Stomach (tissue), 8 donors: ENCODE measurements at regions not wholly inside any gene's neighbourhood (a gene's known extent, or its start where the extent isn't known, plus 50 kb on each side); places are given as distances from the start of the nearest gene placed in this dataset.

Experiments
- DNase-seq, 2 donors: peaks; one replicate each; pipeline versions ENCODE4 v3.0.0 to v3.0.0-alpha.2; 2013 to 2019
- H3K27ac ChIP-seq, 5 donors: fragments of 200-600 bp in 4 of 5; sonication (generic) in 4 of 5; one replicate each; pipeline ENCODE4 v1.5.1; 2013 to 2019; ENCODE audit warnings: mild to moderate bottlenecking in 1 of 5, moderate library complexity in 1 of 5
- H3K27me3 ChIP-seq, 3 donors: fragments of 200-600 bp; sonication (generic); one replicate each; pipeline ENCODE4 v1.5.1; 2017 to 2019; ENCODE audit warnings: mixed run types in 1 of 3
- H3K36me3 ChIP-seq, 4 donors: fragments of 200-600 bp; sonication (generic); 1 replicate in 3 of 4; 2 replicates in 1 of 4; pipeline ENCODE4 v1.5.1; 2016 to 2019
- H3K4me1 ChIP-seq, 4 donors: fragments of 200-600 bp; sonication (generic); one replicate each; pipeline ENCODE4 v1.5.1; 2016 to 2019
- H3K4me3 ChIP-seq, 4 donors: fragments of 200-600 bp; sonication (generic) in 3 of 4; one replicate each; pipeline ENCODE4 v1.5.1; 2016 to 2019; ENCODE audit warnings: mild to moderate bottlenecking in 1 of 4
- H3K9me3 ChIP-seq, 4 donors: fragments of 200-600 bp; sonication (generic); one replicate each; pipeline ENCODE4 v1.5.1; 2016 to 2019
- EP300 ChIP-seq: sonication (generic); formaldehyde crosslinking; IDR thresholded peaks from one replicate; pipeline ENCODE4 v1.6.1; 2017; ENCODE audit warnings: antibody characterized with exemption
- POLR2A ChIP-seq, 4 donors: fragments of 450-650 bp; IDR thresholded peaks; one replicate each; pipeline ENCODE4 v1.6.1; 2016; ENCODE audit warnings: antibody characterized with exemption in 4 of 4, control low read depth in 2 of 4, mild to moderate bottlenecking in 1 of 4, moderate library complexity in 1 of 4
- POLR2AphosphoS5 ChIP-seq, 3 donors: sonication (generic); formaldehyde crosslinking; IDR thresholded peaks; one replicate each; pipeline ENCODE4 v1.6.1; 2016; ENCODE audit warnings: antibody characterized with exemption in 3 of 3
- WGBS, 5 donors: extraction: QIAGEN DNeasy Blood & Tissue Kit in 3 of 5; methylation state at CpG; one replicate each; pipeline versions ENCODE4 v1.1.5 to v1.1.7; 2013 to 2018; 5-methylcytosine and 5-hydroxymethylcytosine counted together
- intact Hi-C: fragments of 100-400 bp; cut with DNase I; formaldehyde crosslinking; loops from one replicate; pipeline ENCODE4 v1.15.1; 2023; ENCODE audit warnings: low total_unique reads
- TF ChIP-seq, protein P1 (sequence below), 7 experiments: fragments of 450-650 bp in 4 of 7; fragments of 200-600 bp in 3 of 7; sonication (generic) in 3 of 7; IDR thresholded peaks; one replicate each; pipeline ENCODE4 v1.5.1; 2016 to 2019; ENCODE audit warnings: antibody characterized with exemption in 7 of 7, control low read depth in 2 of 7, mild to moderate bottlenecking in 1 of 7
- donor health status: healthy with polysubstance abuse.
- donor health status: Bipolar disorder and iron deficiency.
- donor health status: healthy.

DNA sequence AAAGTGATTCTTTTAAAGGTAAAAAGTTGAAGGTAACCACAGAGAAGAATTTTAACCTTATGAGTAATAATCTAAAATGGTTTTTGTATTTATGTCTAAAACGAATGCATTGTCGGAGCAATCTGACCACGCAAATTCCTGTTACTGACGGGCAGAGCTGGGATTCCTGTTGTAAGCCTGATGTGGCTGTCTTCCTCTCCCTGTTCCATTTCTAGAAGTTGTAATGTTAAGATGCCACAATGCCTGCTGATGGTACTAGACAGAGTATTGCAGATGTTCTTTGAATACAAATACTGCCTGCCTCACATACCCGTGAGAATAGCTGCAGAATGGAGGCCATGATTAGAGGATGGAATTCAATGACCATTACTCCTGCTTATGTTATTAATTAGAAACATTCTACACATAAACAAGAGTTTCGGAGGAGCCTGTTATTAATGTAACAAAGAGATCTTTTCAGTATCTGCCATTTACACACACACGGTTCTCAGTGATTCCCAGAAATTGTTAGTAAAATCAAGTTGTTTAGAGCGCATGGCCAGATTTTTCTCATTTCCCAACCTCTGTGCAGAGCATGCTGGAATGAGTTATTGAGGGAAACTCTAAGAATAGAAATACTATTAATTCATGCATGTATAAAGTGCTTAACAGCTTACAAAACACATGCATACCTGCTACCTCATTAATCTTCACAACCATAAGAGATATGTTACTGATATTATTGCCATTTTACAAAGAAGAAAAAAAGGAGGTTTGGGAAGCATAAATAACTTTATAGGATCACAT is 196.8 kb downstream of the PTN start:
- Histone ChIP-seq H3K27ac (peak overlapping the region in 3 of 5 donors; percentile 1 to 40 (median 34)), H3K4me3 (no peak overlapping the region), H3K27me3 (no peaks in the 10 kb centered on the region), H3K9me3 (no peaks in the 10 kb centered on the region), H3K36me3 (no peaks in the 10 kb centered on the region), H3K4me1 (peaks cover 0 to 12% (median 0%) of the 10 kb centered on the region in 4 donors)
- TF ChIP-seq EP300, result no peak
- TF ChIP-seq POLR2A (IDR thresholded peaks at IDR 0.05), result no peak
- no peak for TF ChIP-seq POLR2AphosphoS5 (IDR thresholded peaks at IDR 0.05)
- TF ChIP-seq, protein P1, sequence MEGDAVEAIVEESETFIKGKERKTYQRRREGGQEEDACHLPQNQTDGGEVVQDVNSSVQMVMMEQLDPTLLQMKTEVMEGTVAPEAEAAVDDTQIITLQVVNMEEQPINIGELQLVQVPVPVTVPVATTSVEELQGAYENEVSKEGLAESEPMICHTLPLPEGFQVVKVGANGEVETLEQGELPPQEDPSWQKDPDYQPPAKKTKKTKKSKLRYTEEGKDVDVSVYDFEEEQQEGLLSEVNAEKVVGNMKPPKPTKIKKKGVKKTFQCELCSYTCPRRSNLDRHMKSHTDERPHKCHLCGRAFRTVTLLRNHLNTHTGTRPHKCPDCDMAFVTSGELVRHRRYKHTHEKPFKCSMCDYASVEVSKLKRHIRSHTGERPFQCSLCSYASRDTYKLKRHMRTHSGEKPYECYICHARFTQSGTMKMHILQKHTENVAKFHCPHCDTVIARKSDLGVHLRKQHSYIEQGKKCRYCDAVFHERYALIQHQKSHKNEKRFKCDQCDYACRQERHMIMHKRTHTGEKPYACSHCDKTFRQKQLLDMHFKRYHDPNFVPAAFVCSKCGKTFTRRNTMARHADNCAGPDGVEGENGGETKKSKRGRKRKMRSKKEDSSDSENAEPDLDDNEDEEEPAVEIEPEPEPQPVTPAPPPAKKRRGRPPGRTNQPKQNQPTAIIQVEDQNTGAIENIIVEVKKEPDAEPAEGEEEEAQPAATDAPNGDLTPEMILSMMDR (IDR thresholded peaks at IDR 0.05), result no peak
- intact Hi-C loops, result no loop called here
- peak in 1 of 2 donors; percentile 22 for DNase-seq
- WGBS, 5 donors, result 68 to 87% (median 79%) methylated on average over 8 of the region's 8 CpGs

DNA sequence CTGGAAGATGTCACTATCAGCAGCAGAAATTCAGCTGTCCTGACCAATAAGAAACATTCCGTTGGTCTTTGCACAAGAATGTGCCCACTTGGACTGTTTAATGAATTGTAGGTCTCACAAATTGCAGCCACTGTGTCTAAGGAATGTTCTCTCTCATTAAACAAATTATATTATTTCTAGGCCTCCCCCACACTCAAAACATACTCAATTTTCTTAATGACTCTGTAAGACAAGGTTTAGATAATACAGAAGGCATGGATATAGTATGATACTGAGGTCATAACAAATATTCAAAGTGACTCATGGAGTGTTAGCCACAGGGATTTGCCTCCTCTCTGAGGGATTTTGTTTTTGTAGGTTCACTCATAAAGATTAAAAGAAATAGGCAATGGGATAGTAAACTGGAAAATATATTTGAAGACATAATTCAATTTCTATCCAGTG is 197.5 kb downstream of the PTN start:
- 44 to 72% (median 67%) methylated on average over 1 of the region's 1 CpG for WGBS, 5 donors
- no peak for DNase-seq
- no peaks in the 10 kb centered on the region for H3K36me3 ChIP-seq
- H3K4me3 ChIP-seq, result no peak overlapping the region
- H3K27ac ChIP-seq, result peak overlapping the region in 2 of 5 donors; percentile 1 to 16
- no peaks in the 10 kb centered on the region for H3K9me3 ChIP-seq
- TF ChIP-seq POLR2A (IDR thresholded peaks at IDR 0.05) (no peak), EP300 (no peak), POLR2AphosphoS5 (IDR thresholded peaks at IDR 0.05) (no peak)
- TF ChIP-seq, protein P1 (IDR thresholded peaks at IDR 0.05), result no peak
- H3K27me3 ChIP-seq, result no peaks in the 10 kb centered on the region
- intact Hi-C loops, result no loop called here
- H3K4me1 ChIP-seq, result peaks cover 0 to 12% (median 0%) of the 10 kb centered on the region in 4 donors

DNA sequence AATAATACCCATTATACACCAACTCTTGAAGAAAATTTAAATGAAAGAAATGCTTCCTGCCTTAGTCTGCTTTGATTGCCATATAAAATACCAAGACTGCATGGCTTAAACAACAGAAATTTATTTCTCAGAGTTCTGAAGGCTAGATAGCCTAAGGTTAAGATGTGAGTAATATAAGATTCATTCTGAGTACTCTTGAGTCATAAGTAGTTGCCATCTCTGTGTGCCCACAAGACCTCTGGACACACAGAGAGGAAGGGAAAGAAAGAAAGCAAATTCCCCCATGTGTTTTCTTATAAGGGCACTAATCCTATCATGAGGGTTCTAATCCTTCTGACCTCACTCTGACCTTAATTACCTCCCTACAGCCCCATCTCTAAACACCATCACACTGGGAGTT is 201.2 kb downstream of the PTN start:
- Histone ChIP-seq H3K36me3 (no peaks in the 10 kb centered on the region), H3K4me1 (peaks cover 0 to 12% (median 0%) of the 10 kb centered on the region in 4 donors), H3K27me3 (no peaks in the 10 kb centered on the region), H3K4me3 (no peak overlapping the region), H3K9me3 (no peaks in the 10 kb centered on the region), H3K27ac (no peak overlapping the region)
- no peak for TF ChIP-seq POLR2AphosphoS5 (IDR thresholded peaks at IDR 0.05)
- TF ChIP-seq, protein P1 (IDR thresholded peaks at IDR 0.05), result no peak
- no peak for DNase-seq
- intact Hi-C loops, result no loop called here

DNA sequence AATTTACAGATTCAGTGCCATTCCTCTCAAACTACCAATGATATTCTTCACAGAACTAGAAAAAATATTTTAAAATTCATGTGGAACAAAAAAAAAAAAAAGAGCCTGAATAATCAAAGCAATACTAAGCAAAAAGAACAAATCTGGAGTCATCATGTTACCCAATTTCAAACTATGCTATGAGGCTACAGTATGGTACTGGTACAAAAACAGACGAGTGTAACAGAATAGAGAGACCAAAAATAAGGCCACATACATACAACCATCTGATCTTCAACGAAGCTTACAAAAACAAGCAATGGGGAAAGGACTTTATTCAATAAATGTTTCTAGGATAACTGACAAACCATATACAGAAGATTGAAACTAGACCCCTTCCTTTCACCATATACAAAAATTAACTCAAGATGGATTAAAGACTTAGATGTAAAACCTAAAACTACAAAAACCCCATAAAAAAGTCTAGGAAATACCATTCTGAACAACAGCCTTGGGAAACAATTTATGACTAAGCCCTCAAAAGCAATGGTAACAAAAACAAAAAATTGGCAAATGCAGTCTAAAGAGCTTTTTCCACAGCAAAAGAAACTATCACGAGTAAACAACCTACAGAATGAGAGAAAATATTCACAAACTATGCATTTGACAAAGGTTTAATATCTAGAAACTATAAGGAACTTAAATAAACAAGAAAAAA is 207.7 kb downstream of the PTN start:
- Histone ChIP-seq H3K4me3 (no peak overlapping the region), H3K36me3 (no peaks in the 10 kb centered on the region), H3K27ac (no peak overlapping the region), H3K27me3 (no peaks in the 10 kb centered on the region), H3K4me1 (no peaks in the 10 kb centered on the region), H3K9me3 (no peaks in the 10 kb centered on the region)
- no peak for DNase-seq
- WGBS, 5 donors, result 43 to 62% (median 58%) methylated on average over 3 of the region's 3 CpGs
- intact Hi-C loops, result no loop called here
- TF ChIP-seq EP300, result no peak
- TF ChIP-seq POLR2AphosphoS5 (IDR thresholded peaks at IDR 0.05), result no peak
- TF ChIP-seq, protein P1 (IDR thresholded peaks at IDR 0.05), result no peak
- no peak for TF ChIP-seq POLR2A (IDR thresholded peaks at IDR 0.05)
